ENCODE measurements at regions not wholly inside any gene's neighbourhood (a gene's known extent, or its start where the extent isn't known, plus 50 kb on each side); places are given as distances from the start of the nearest gene placed in this dataset.

- no peak for TF ChIP-seq CTCF (conservative IDR thresholded peaks at IDR 0.05; ENCODE audit: low read depth in 2 of 2)
- no peak for TF ChIP-seq EZH2 (IDR thresholded peaks at IDR 0.05; ENCODE audit: low read depth, unreplicated experiment)
- TF ChIP-seq CREB1 (CRISPR knock-in tag; IDR thresholded peaks at IDR 0.05; ENCODE audit: low read depth): no peak
- no peak for TF ChIP-seq POLR2AphosphoS5 (IDR thresholded peaks at IDR 0.05; ENCODE audit: low read depth)
- no peak for TF ChIP-seq EZH2phosphoT487 (IDR thresholded peaks at IDR 0.05; ENCODE audit: unreplicated experiment)
- no peak for TF ChIP-seq ZNF331 (CRISPR knock-in tag; IDR thresholded peaks at IDR 0.05; ENCODE audit: low read depth)
- TF ChIP-seq REST (IDR thresholded peaks at IDR 0.05; ENCODE audit: unreplicated experiment): no peak
- no peak for TF ChIP-seq STAT1 (IDR thresholded peaks at IDR 0.05; ENCODE audit: unreplicated experiment)
- TF ChIP-seq, protein P1, sequence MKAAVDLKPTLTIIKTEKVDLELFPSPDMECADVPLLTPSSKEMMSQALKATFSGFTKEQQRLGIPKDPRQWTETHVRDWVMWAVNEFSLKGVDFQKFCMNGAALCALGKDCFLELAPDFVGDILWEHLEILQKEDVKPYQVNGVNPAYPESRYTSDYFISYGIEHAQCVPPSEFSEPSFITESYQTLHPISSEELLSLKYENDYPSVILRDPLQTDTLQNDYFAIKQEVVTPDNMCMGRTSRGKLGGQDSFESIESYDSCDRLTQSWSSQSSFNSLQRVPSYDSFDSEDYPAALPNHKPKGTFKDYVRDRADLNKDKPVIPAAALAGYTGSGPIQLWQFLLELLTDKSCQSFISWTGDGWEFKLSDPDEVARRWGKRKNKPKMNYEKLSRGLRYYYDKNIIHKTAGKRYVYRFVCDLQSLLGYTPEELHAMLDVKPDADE (IDR thresholded peaks at IDR 0.05): no peak
- no peak for TF ChIP-seq JUNB (IDR thresholded peaks at IDR 0.05; ENCODE audit: unreplicated experiment)
- no peak for TF ChIP-seq NANOG (IDR thresholded peaks at IDR 0.05; ENCODE audit: borderline replicate concordance)
- no peak for TF ChIP-seq ZNF114 (CRISPR knock-in tag; IDR thresholded peaks at IDR 0.05)
Observed at GRCh38 chr14:83085725-83086124, 1552.1 kb upstream of the SEL1L start.

All from GM23338 (cell line).